HG02610 (cell line): ENCODE measurements at regions not wholly inside any gene's neighbourhood (a gene's known extent, or its start where the extent isn't known, plus 50 kb on each side); places are given as distances from the start of the nearest gene placed in this dataset.

Source experiments
- ATAC-seq: cut with Tn5 transposase; IDR thresholded peaks from one replicate; pipeline ENCODE4 v1.9.1; 2021; ENCODE audit warnings: mild to moderate bottlenecking, moderate library complexity; ENCODE audit not compliant: unreplicated experiment

DNA sequence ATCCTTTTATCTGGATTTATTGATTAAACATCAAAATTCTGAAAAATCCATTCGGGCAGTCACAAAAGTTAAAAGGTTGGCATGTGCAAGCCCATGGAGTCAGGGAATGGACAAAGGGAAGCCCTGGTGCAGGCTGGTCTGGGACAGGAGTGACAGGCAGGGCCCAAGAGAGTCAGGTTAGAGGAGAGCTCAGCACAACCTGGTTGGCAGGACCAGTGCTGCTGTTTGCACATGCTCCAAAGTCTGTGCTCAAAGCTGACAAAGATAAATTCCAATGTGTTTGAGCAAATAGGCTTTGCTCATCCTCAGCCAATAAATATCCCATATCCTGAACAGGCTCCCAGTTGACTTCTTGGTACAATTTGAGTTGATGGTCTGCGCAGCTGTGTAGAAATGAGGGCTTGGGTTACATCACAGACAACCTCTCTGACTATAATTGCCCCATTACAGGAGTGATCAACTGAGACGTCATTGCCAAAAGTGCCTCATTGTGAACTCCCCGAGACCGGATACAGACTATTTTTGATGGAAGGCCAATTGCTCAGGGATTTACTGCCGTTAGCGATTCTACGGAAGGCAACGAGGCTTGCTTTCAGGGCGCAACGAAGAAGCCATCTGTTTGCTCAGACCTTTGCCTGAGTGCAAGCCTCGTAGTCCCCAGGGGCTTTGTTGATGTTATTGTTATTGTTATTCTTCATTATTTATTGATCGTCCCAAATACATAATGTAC is 1008.1 kb upstream of the TENM3 start:
- ATAC-seq = no peak

DNA sequence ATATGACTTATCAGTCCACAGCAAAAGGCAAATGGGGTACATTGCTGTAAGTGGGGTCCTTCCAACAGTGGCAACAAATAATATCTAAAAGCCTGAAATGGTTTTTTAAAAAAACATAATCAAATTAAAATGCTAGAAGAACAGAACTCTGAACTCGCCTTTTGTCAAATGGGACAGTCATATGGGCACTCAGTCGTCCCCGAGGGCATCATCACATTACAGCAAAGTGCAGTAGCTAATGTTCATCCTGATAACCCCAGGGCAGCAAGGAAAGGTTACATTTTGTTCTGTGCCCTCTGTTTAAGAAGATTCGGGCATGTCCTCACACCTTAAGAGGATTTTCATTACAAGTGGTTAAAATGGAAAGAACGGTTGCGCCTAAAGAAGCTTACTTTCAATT is 997.9 kb upstream of the TENM3 start:
- no peak for ATAC-seq

DNA sequence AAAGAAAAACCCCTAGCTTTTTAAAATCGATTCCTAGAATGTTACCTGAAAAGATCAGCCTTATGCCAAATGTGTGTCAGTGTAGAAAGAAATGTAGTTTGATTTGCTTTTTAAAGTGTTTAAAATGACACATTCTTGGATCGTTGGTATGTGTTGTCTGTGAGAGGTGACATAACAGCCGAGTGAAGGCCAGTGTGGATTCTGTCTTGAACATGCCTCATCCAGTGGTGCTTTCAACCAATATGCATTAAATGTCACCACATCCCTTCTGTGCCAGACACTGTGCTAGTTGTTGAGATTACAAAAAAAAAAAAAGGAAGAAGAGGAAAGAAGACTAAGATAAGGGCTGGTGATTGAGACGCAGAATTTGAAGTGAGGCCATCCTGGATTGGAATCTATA is 994.2 kb upstream of the TENM3 start:
- ATAC-seq = no peak

DNA sequence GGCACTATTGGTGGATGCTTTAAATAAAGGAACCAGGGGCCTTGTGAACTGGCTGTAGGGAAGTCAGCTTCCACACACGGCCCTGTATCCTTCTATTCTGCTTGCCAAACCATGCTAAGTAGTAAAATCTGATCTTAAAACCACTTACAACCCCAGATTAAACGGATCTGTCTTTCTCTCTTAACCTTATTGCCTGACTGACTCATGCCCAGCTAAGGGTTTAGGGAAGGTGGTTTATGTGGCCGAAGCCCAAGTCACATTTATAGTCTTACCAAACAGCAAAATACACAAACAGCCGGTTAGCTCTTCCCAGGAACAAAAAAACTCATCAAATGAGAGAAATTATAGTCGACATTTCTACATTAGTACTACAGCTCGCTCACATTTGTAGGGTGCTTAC is 988.4 kb upstream of the TENM3 start:
- ATAC-seq = no peak

DNA sequence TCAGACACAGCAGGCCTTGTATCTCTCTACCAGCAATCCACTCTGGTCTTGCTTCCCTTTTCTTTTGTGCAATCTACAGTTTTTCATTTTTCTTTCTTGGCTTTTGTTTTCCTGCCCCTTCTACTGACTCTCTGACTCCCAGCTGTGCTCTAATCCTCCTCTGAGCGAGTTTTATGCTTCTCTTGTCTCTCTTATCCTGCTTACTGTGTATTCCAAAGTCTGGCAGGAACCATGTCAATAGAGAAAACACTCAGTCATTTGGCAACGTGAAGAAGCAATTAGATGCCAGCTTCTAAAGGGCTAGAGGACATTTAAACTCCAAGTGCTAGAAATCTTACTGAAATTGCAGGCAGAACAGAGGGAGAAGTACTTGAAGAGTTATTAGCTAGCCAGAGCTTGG is 984.6 kb upstream of the TENM3 start:
- ATAC-seq = no peak

DNA sequence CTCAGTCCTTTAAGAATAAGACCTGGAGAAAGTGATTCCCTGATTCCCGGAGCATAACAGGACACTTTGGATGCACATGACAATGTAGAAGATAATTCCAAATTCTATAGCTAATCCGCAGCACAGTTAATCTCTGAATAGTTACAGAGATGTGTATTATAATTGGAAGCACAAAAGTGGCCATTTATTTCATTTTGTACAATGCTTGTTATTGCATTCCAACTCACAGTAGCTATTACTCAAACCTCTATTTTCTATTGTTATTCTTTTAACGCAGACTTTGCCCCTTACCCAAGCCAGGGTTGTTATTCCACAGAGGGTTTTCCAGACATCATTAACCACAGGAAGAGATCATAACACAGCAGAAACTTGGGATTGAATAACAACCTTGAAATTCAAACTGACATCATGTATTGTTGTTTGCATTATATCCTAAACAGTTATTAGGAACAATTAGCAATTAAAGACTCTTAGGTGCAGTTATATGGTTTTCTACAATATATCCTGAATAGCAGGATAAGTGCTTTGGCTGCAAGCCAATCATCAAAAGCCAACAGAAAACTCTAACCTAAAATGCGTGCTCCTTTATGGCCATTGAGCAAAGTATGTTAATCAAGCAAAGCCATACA is 984.0 kb upstream of the TENM3 start:
- no peak for ATAC-seq

DNA sequence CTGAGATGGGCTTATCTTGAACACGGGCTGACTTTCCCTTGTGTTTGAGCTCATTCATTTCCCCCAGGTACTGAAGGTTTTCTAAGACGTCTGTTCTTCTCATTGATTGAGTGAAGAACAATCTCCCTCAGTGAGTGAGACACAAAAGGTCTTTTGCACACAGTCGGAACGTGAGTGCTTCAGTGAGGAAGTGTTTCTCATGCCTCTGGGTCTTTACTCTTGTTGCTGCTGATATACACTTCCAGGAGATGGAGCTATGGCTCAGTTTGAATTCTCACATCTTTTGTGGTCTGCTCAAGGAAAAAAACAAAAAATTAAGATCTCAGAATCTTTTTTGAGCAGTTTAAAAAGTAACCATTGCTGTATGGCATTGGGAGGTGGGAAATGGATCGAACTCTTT is 981.9 kb upstream of the TENM3 start:
- no peak for ATAC-seq

DNA sequence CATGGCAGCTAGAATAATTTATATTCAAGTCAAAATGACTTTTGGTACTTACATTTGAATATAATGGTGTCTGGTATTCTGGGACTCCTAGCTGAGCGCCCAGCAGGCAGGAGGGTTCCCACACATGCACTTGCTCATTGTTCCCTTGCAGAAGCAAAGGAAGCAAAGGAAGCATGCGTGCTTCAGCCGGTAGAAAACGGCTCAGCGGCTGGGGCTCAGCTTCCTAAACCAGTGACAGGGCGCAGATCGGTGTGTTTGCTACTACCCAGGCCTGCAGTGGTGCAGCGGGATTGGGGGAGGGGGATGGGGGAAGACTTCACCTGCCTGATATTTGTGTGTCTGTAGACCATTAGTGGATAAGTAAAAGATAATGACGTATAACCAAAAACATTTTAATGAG is 978.3 kb upstream of the TENM3 start:
- no peak for ATAC-seq

DNA sequence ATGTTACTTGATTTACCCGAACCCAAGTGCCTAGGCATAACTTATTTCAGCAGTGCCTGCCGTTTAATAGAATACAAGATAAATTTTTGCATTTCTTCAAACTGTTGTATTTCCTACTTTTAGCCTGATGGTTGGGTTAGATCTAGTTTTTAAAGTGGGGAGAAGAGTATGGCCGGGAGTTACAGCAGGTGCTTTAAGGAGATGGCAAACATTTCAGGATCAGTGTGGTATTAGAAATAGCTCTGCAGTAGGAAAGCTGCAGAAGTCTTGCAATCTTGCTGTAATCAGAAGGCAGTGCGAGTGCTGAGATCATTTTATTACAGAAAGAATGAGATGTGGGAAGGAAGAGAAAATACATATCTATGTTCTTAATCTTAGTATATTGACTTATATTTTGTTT is 977.8 kb upstream of the TENM3 start:
- no peak for ATAC-seq

DNA sequence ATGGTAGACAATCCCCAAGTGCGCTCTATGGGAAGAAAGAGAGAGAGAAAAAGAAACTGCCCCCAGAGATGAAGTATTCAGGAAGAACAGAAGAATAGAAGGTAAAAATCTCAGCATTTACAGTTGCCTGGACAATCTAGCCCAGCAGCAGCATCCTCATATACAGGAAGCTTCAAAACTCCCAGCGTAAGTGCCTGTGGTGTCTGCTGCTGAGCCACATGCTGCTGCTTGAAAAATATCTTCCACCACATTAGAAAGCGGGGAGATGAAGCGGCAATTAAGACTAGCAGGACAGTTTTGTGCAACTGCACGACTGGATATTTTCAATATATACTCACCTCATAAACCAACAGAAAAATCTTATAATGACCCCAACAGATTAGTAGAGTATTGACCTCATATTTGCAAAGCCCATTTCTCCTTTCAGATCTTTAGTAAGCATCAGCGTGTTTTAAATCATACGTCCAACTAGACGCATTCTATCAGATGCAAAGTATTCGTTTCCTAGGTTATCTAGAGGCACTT is 972.0 kb upstream of the TENM3 start:
- ATAC-seq = no peak

DNA sequence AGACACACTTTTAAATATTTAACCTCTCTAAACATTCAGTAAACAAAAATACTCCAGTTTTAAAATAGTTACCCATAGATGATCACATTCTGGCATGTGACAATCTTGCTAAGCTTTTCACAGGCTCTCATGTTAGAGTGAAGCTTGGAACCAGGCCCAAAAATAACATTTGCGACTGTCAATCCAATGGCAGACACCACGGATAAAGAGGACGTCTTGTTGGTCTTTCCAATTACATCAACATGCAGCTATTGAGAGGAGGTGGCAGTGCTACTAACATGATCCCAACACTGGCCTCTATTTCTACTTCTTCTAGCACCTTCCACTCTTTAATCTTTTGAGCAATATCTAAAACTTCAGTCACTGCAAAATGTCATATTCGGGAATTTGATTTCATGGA is 970.8 kb upstream of the TENM3 start:
- no peak for ATAC-seq

DNA sequence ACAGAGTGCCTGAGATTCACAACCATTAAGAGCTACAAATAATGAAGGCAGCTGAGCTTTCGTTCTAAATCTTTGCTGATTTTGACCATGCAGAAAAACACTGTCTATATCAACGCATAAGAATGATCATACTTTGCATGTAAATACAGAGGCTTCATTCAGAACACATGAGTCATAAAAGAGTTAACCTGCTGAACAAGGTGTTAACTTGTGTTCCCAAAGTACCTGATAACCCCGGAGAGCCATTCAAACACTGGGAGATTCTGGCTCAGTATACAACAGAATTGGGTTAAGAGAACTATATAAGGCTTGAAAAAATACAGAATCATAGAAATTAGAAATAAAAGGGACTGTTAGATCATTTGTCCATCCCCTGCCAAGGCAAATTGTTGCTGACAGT is 964.3 kb upstream of the TENM3 start:
- no peak for ATAC-seq

DNA sequence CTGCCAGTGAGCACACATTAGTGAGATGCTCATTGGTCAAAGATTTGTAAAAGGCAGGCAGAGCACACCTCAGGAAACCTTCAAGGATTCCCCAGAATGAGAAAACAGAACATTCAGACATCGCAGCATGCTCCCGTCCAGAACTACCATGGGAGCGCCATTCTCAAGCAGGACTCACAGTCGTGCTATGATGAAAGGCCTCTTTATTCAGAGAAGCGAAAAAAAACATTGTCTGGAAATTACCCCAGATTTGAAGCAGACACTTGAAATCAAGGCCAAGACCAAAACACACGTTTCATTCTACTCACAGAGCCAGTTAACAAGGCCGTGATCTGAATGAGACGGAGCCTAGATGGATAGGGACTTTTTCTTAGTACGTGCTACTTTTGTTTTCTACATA is 961.8 kb upstream of the TENM3 start:
- ATAC-seq = no peak

DNA sequence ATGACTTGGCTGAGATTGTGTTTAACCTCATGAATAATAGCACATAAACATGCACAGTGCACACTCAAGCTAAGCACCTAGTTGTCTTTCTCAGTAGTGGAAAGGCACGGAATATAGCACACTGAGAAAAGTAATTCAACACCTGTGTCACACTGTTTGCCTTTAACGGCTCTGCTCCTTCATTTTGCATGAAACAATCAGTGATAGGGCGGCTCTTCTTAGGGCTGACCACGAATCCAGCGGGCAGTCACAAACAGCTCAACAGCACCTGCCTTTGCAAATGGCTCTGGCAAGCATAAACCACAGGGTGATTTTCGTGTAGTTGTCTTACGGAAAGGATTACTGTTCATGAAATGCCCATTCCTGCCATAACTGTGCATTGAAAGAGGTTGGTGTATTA is 954.0 kb upstream of the TENM3 start:
- ATAC-seq = no peak

DNA sequence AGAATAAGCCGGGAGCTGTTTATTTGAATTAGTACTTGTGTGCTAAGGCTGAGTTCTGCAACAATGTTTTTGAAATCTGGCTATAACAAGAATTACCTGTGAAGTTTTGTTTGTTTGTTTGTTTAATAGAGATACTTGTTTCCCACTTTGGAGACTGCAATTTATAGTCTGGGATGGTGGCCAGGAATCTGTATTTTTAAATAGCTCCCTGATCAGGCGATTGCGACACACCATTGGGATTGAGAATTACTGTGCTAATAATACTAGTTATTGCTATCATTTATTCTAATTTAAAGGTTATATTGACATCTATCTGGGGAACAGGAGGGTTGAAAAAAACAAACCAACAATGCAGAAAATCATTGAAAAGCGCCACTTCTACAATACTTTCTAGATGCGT is 951.6 kb upstream of the TENM3 start:
- ATAC-seq = no peak

DNA sequence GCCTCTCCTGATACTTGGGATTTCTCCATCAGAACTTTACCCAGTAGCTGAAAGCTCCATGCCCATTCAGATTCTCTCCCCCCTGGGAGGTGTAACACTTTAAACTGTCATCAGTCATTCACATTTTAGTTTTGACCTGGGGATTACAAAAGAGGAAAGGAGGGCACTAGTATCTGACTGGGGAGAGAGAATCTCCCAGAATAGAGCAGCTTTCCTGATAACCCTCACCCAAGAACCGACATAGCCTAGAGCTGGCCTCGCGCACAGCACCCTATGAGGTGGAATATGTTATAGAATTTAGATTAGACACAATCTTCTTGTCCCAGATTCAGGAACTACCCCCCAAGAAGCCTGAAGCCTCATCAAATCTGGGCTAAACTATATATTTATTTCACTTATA is 950.2 kb upstream of the TENM3 start:
- ATAC-seq = no peak

DNA sequence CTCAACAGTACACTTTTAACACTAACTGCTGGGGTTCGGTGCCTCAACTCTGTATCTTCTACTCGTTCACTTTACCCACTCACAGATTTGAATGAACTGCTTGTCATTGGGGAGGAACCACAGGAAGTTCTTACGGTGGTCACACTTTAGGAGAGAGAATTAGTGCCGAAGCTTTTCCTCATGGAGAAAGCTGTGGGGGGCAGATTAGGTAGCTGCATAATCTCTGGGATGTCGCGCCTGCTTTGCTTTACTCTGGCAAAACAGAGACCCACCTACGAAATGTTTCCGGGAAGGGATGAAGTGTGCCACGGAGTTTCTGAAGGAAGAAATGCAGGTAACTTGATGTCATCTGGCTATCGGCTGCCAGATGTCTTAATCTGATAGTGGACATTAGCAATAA is 949.7 kb upstream of the TENM3 start:
- no peak for ATAC-seq

DNA sequence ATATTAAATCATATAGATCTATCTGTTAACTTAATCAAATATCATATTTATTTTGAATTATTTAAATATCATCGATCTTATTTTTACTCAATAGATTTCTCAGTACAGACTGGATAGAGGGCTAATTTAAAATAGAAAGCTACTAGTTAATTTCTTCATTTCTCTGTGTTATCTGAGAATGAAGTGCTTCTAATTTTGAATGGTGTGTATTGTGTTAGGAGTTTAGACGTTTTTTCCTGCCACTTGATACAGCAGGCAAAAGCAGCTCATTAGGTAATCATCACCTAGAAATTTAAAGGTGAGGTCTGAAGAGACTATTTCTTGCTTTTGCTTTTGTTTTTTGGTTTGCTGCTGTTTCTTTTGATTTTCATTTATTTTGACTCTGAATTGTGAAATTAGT is 948.8 kb upstream of the TENM3 start:
- ATAC-seq = no peak

DNA sequence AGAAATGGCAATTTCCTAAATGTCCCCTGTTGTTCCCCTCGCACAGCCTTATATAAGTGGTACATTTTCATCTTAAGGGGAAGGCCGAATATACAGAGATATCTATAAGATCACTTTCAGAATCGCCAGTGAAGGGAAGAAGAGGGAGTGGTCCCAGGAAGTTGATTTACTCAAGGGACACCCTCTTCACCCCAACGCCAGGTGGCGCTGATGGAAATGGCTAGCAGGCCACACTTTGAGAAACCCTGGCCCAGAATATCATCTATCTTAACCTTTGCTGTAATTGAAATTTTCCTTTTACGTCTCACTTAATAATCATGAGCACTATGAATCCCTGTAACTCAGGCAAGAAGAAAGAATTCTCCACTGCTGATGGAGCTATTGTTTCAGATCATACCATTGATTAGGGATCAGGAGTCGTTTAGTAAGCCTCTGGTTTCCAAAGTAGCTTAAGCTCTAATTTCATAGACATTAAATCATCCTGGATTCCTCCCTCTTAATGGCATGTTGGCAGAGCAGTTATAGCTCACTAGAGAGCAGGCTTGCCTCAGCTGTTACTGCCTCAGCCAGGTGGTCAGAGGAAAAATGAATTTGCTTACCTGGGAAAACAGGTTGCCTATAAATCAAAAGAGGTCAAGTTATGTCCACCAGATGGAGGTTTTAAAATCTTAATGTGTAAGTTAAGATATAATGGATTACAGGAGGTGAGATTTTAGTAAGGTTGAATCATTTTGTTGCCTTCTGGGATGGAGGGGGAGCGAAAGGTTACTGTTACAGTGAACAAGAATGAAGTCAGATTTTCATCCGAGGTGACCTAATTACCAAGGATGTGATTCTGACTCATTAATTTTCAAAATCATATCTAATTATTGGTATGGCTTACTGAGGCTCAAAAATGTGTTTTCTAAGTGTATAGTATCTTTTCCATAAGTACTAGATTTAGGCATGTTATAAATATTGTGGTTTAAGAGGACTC is 941.2 kb upstream of the TENM3 start:
- peak; percentile 67 for ATAC-seq

DNA sequence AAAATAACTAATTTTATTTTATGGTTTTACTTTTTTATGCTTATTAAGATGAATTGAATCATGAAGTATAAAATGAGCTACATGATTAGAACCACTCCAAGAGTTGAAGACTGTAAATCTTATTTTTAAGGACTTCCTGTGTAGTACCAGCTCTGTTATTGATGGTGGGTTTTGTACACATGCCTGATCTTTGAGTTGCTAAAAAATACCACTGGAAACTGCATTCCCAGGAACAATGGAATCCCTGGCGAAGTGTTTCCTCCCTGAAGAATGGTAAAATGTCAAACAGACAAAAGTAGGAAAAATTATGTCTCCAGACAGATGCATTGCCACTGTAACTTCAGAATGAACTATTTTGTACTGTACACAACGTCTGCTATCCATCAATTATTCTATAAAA is 935.4 kb upstream of the TENM3 start:
- ATAC-seq = no peak

DNA sequence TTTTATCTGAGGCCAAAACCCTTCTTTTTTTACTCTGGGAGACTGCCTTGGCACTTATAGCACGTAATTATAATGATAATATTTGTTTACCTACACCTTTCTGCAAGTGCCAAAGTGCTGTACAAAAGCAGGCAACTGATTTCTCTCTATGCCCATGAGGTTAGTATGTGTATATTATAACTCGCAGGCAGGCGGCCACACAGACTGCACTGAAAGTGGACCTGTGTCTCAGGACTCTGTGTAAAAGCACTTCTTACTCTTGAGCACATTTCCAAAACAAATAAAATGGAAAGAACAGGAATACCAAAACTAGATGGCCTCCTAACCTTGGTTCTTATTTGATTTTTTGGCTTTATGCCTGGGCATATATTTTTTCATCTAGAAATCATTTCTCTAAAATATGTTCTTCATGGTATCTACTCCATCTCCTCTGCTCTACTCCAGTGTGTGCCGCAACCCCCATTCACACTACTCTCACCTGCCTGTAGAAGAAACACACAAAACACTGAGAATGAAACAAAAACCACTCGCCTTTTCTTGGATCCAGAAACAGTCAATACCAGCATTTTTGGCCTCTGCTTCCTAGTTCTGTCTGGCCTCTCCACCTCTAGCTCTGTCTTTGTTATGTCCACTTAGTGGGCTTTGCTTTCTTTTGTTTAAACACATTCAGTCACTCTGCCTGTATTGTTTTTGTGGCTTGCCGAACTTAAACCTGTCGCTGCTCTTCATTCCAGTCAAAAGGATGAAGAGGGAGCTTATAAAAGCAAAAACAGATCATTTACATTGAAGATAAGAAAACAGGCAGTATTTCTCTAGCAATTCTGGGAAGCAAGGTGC is 934.5 kb upstream of the TENM3 start:
- ATAC-seq = no peak
